ENCODE measurements at regions not wholly inside any gene's neighbourhood (a gene's known extent, or its start where the extent isn't known, plus 50 kb on each side); places are given as distances from the start of the nearest gene placed in this dataset.

GRCh38 chr21:31524140-31524539, 135.4 kb upstream of the SOD1 start:
- H2AK5ac ChIP-seq (ENCODE audit: insufficient read length, low read length) = no peak overlapping the region
- WGBS (ENCODE audit: extremely low coverage, insufficient read length, low lambda C conversion rate) = no CpG with 5 or more reads among the region's 4 CpGs
- H3K14ac ChIP-seq (ENCODE audit: insufficient read depth, low read length) = no peak overlapping the region
- H3K9ac ChIP-seq (ENCODE audit: extremely low read depth, insufficient read length, low read length) = no peak overlapping the region
- no peak for TF ChIP-seq CTCF (conservative IDR thresholded peaks at IDR 0.05)
- no peaks in the 10 kb centered on the region for H3K23me2 ChIP-seq (ENCODE audit: insufficient read length, low read depth, low read length, poor library complexity, severe bottlenecking)
- no peak overlapping the region for H3K4me3 Mint-ChIP-seq
- no peaks in the 10 kb centered on the region for H3K79me1 ChIP-seq (ENCODE audit: insufficient read depth, low read depth, low read length, poor library complexity, severe bottlenecking)
- H3K36me3 Mint-ChIP-seq (ENCODE audit: insufficient read depth in 1 of 3, low read depth in 3 of 3) = 0 out of 7 replicates have a peak, but pooled peaks cover 0 to 1% (median 0%) of the 10 kb centered on the region in 3 experiments
- no peaks in the 10 kb centered on the region; a peak in 1 of 5 replicates for H3K9me3 Mint-ChIP-seq
- peak overlapping the region; percentile 37 to 62 (median 56); a peak in 4 of 7 replicates for H3K27ac Mint-ChIP-seq
- no peak overlapping the region for H3K27ac ChIP-seq (ENCODE audit: insufficient read length, low read depth, low read length)
- H3K4me2 ChIP-seq (ENCODE audit: insufficient read depth, insufficient read length, low read length) = no peak overlapping the region
- H2BK120ac ChIP-seq (ENCODE audit: low read depth, low read length, poor library complexity, severe bottlenecking) = no peak overlapping the region
- H3T11ph ChIP-seq (ENCODE audit: low read length) = no peak overlapping the region
- DNase-seq = peak; percentile 87
- peaks cover 5% of the 10 kb centered on the region; the same call in 1 of the 2 replicates for H3K4me1 ChIP-seq (ENCODE audit: insufficient read depth, low read length)
- no peaks in the 10 kb centered on the region for H3K27me3 ChIP-seq (ENCODE audit: insufficient read depth, low read length)
- no peak overlapping the region for H3K18ac ChIP-seq (ENCODE audit: insufficient read length, low read depth, low read length)
- no peaks in the 10 kb centered on the region for H3K79me2 ChIP-seq (ENCODE audit: insufficient read depth, low read length)
- no peaks in the 10 kb centered on the region for H4K20me1 ChIP-seq (ENCODE audit: control insufficient read depth, insufficient read depth, insufficient read length)
- H3K9me3 ChIP-seq (ENCODE audit: control insufficient read depth, low read depth, low read length) = no peaks in the 10 kb centered on the region
- H3K23ac ChIP-seq (ENCODE audit: insufficient read length, low read depth, low read length) = no peak overlapping the region
- no peak overlapping the region for H3K56ac ChIP-seq (ENCODE audit: insufficient read length, low read depth, low read length)
- no peak overlapping the region for H2AFZ ChIP-seq (ENCODE audit: low read length)
- no peak overlapping the region for H3K4ac ChIP-seq (ENCODE audit: low read depth, low read length)
- no peak overlapping the region for H2BK20ac ChIP-seq (ENCODE audit: low read depth, low read length, poor library complexity, severe bottlenecking)
- no peak overlapping the region for H2BK5ac ChIP-seq (ENCODE audit: insufficient read length, low read length)
- H2BK15ac ChIP-seq (ENCODE audit: low read depth, low read length) = no peak overlapping the region
- no peak overlapping the region for H2BK12ac ChIP-seq (ENCODE audit: insufficient read length, low read depth, low read length)
- H3K4me1 Mint-ChIP-seq = peaks cover 38 to 40% of the 10 kb centered on the region in 2 experiments
- H4K91ac ChIP-seq (ENCODE audit: insufficient read length, low read depth, low read length) = no peak overlapping the region
- H4K8ac ChIP-seq (replicated peaks; ENCODE audit: insufficient read length, low read depth, low read length) = no peak overlapping the region
- H3K27me3 Mint-ChIP-seq (ENCODE audit: low read depth) = no peaks in the 10 kb centered on the region
- no peak overlapping the region for H4K5ac ChIP-seq (ENCODE audit: insufficient read length, low read depth, low read length)
